ENCODE measurements at regions not wholly inside any gene's neighbourhood (a gene's known extent, or its start where the extent isn't known, plus 50 kb on each side); places are given as distances from the start of the nearest gene placed in this dataset.

DNA sequence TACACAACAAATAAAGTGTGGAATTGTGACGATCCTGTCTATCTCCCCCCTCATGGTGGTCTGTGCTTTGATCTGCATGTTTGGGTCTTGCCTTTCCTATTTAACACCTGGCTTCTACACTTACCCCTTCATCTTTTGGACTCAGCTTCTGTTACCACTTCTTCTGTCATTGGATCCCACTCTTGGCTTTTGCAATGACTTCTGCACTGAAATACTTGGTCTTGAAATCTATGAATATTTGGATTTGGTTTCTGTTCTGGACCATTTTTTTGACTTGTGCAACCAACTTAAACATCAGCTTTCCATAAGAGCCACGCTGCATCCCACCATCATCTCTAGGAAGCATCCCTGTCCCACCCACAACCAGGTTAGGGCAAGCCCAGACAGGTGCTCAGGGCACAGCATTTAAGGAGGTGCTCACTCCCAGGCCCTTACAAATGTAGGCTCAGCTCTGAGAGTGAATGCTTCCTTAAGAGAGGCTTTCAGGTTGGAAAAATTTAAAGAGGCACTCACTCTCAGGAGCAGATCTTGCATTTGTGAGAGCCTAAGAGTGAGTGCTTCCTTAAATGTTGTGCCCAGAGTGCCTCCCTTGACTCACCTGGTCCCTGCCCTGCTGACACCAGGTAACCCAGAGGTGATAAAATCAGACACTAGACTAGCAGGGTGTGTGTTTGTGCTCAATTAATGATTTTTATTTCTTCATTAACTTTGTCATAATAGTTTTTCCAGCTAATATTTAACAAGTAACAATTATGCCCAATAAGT, 124.5 kb upstream of the SH3BP4 start:
- Histone ChIP-seq H3K27ac (no peak overlapping the region), H3K36me3 (no peaks in the 10 kb centered on the region), H3K27me3 (no peaks in the 10 kb centered on the region), H3K9me3 (no peaks in the 10 kb centered on the region), H3K4me3 (no peak overlapping the region), H3K4me1 (peaks cover 13% of the 10 kb centered on the region)
- DNase-seq (ENCODE audit: extremely low spot score in 2 of 2): no peak
- no peak for TF ChIP-seq POLR2A (IDR thresholded peaks at IDR 0.05)
- TF ChIP-seq CTCF (IDR thresholded peaks at IDR 0.05): no peak
- TF ChIP-seq POLR2AphosphoS5 (IDR thresholded peaks at IDR 0.05; ENCODE audit: insufficient read depth in 1 of 2, low read depth in 1 of 2): no peak
- intact Hi-C loops (cut with DNase I): no loop called here

DNA sequence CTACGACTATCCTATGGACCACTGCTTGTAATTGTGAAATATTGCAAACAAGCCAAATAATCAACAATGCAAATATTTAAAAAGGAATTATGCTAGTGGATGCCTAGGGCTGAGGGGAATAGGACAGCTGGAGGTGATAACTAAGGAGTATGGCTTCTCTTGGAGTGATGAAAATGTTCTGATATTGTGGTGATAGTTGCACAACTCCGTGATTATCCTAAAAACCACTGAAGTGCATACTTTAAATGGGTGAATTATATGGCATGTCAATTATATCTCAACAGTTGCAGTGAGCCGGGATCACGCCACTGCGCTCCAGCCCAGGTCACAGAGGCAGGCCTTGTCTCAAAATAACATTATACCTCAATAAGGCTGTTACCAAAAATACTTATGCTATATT, 125.1 kb upstream of the SH3BP4 start:
- Histone ChIP-seq H3K9me3 (no peaks in the 10 kb centered on the region), H3K27me3 (no peaks in the 10 kb centered on the region)
- intact Hi-C loops (cut with DNase I): no loop called here

DNA sequence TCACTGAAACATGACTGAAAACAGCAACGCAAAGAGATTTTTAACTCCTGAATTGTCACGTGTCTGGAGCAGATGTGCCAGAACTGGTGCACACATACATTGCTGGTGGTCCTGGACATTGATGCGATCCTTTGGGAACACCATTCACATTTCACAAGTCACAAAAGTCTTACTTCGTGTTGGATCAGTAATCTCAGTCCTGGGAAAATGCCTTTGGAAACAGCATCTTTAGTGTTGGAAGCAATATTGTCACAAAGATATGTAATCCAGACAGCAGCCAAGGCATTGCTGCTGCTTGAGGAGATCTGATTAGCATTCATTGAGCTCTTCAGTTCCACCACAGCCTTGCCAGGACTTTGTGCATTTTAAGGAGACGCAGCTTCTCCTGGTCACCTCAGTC, 126.2 kb upstream of the SH3BP4 start:
- intact Hi-C loops (cut with DNase I): no loop called here
- H3K4me3 ChIP-seq: no peak overlapping the region
- no peaks in the 10 kb centered on the region for H3K27me3 ChIP-seq

More for the DNA sequence above, 125.1 kb upstream of the SH3BP4 start:
- Histone ChIP-seq H3K36me3 (no peaks in the 10 kb centered on the region), H3K27ac (no peak overlapping the region), H3K4me1 (peaks cover 13% of the 10 kb centered on the region), H3K4me3 (no peak overlapping the region)
- no peak for DNase-seq (ENCODE audit: extremely low spot score in 2 of 2)
- TF ChIP-seq POLR2A (IDR thresholded peaks at IDR 0.05): no peak
- TF ChIP-seq POLR2AphosphoS5 (IDR thresholded peaks at IDR 0.05; ENCODE audit: insufficient read depth in 1 of 2, low read depth in 1 of 2): no peak
- no peak for TF ChIP-seq CTCF (IDR thresholded peaks at IDR 0.05)

GRCh38 chr2:234823877-234824376, 127.9 kb upstream of the SH3BP4 start:
- H3K27me3 ChIP-seq: no peaks in the 10 kb centered on the region
- no peak overlapping the region for H3K4me3 ChIP-seq
- H3K27ac ChIP-seq: peak overlapping the region; percentile 38
- H3K4me1 ChIP-seq: peaks cover 13% of the 10 kb centered on the region
- no peaks in the 10 kb centered on the region for H3K36me3 ChIP-seq
- no peaks in the 10 kb centered on the region for H3K9me3 ChIP-seq
- no peak for TF ChIP-seq POLR2AphosphoS5 (IDR thresholded peaks at IDR 0.05; ENCODE audit: insufficient read depth in 1 of 2, low read depth in 1 of 2)
- TF ChIP-seq POLR2A (IDR thresholded peaks at IDR 0.05): no peak
- no peak for TF ChIP-seq CTCF (IDR thresholded peaks at IDR 0.05)
- no peak for DNase-seq (ENCODE audit: extremely low spot score in 2 of 2)
- intact Hi-C loops (cut with DNase I): no loop called here

More for the DNA sequence above, 126.2 kb upstream of the SH3BP4 start:
- Histone ChIP-seq H3K9me3 (no peaks in the 10 kb centered on the region), H3K4me1 (peaks cover 13% of the 10 kb centered on the region), H3K27ac (no peak overlapping the region), H3K36me3 (no peaks in the 10 kb centered on the region)
- no peak for TF ChIP-seq CTCF (IDR thresholded peaks at IDR 0.05)
- no peak for TF ChIP-seq POLR2AphosphoS5 (IDR thresholded peaks at IDR 0.05; ENCODE audit: insufficient read depth in 1 of 2, low read depth in 1 of 2)
- TF ChIP-seq POLR2A (IDR thresholded peaks at IDR 0.05): no peak
- DNase-seq (ENCODE audit: extremely low spot score in 2 of 2): no peak

GRCh38 chr2:234823196-234823876, 128.5 kb upstream of the SH3BP4 start:
- TF ChIP-seq POLR2A (IDR thresholded peaks at IDR 0.05): no peak
- TF ChIP-seq POLR2AphosphoS5 (IDR thresholded peaks at IDR 0.05; ENCODE audit: insufficient read depth in 1 of 2, low read depth in 1 of 2): no peak
- TF ChIP-seq CTCF (IDR thresholded peaks at IDR 0.05): no peak
- H3K27me3 ChIP-seq: no peaks in the 10 kb centered on the region
- no peak for DNase-seq (ENCODE audit: extremely low spot score in 2 of 2)
- peak overlapping the region; percentile 38 for H3K27ac ChIP-seq
- no peak overlapping the region for H3K4me3 ChIP-seq
- no peaks in the 10 kb centered on the region for H3K9me3 ChIP-seq
- intact Hi-C loops (cut with DNase I): no loop called here
- H3K4me1 ChIP-seq: peaks cover 13% of the 10 kb centered on the region
- no peaks in the 10 kb centered on the region for H3K36me3 ChIP-seq

Measured in vagina (tissue), 2 donors.